Skeletal muscle tissue (tissue), 3 donors: ENCODE measurements at regions not wholly inside any gene's neighbourhood (a gene's known extent, or its start where the extent isn't known, plus 50 kb on each side); places are given as distances from the start of the nearest gene placed in this dataset.

Experiments
- H3K27ac ChIP-seq: one replicate; pipeline ENCODE4 v1.7.0; 2013; ENCODE audit warnings: mild to moderate bottlenecking, low read depth, low read length, inconsistent platforms
- H3K27me3 ChIP-seq, 3 donors: one replicate each; pipeline ENCODE4 v1.7.0; 2013; ENCODE audit warnings: low read length in 3 of 3; ENCODE audit not compliant: control insufficient read depth in 3 of 3, insufficient read depth in 3 of 3
- H3K36me3 ChIP-seq, 3 donors: one replicate each; pipeline ENCODE4 v1.7.0; 2013; ENCODE audit warnings: low read length in 3 of 3; ENCODE audit not compliant: control insufficient read depth in 3 of 3, insufficient read depth in 3 of 3
- H3K4me1 ChIP-seq, 3 donors: one replicate each; pipeline ENCODE4 v1.7.0; 2013; ENCODE audit warnings: low read length in 3 of 3, mild to moderate bottlenecking in 3 of 3; ENCODE audit not compliant: control insufficient read depth in 3 of 3, insufficient read depth in 3 of 3
- H3K4me3 ChIP-seq, 3 donors: one replicate each; pipeline ENCODE4 v1.7.0; 2013; ENCODE audit warnings: low read length in 3 of 3
- H3K9ac ChIP-seq, 3 donors: one replicate each; pipeline ENCODE4 v1.7.0; 2013; ENCODE audit warnings: low read length in 3 of 3, mild to moderate bottlenecking in 3 of 3, moderate library complexity in 2 of 3, low read depth in 1 of 3
- H3K9me3 ChIP-seq, 3 donors: one replicate each; pipeline ENCODE4 v1.7.0; 2013; ENCODE audit warnings: low read length in 3 of 3; ENCODE audit not compliant: control insufficient read depth in 3 of 3
- donor health status: Osteomylitis.

- Histone ChIP-seq H3K27ac (no peak overlapping the region), H3K27me3 (no peaks in the 10 kb centered on the region), H3K9ac (no peak overlapping the region), H3K4me3 (no peak overlapping the region), H3K4me1 (no peaks in the 10 kb centered on the region), H3K9me3 (no peaks in the 10 kb centered on the region), H3K36me3 (no peaks in the 10 kb centered on the region)
Measured at GRCh38 chr13:39803156-39803555, 147.7 kb downstream of the COG6 start.

- Histone ChIP-seq H3K4me1 (no peaks in the 10 kb centered on the region), H3K4me3 (no peak overlapping the region), H3K9ac (no peak overlapping the region), H3K27me3 (no peaks in the 10 kb centered on the region), H3K36me3 (no peaks in the 10 kb centered on the region), H3K9me3 (no peaks in the 10 kb centered on the region), H3K27ac (no peak overlapping the region)
Measured at GRCh38 chr13:39803851-39804250, 148.4 kb downstream of the COG6 start.

- no peak overlapping the region for H3K9ac ChIP-seq
Measured at GRCh38 chr13:39804332-39805210, 149.1 kb downstream of the COG6 start.

GRCh38 chr13:39809466-39809865, 154.0 kb downstream of the COG6 start:
- H3K4me1 ChIP-seq: no peaks in the 10 kb centered on the region
- H3K9ac ChIP-seq: no peak overlapping the region
- no peak overlapping the region for H3K4me3 ChIP-seq
- H3K9me3 ChIP-seq: no peaks in the 10 kb centered on the region
- H3K27me3 ChIP-seq: no peaks in the 10 kb centered on the region
- no peak overlapping the region for H3K27ac ChIP-seq
- H3K36me3 ChIP-seq: no peaks in the 10 kb centered on the region

More at GRCh38 chr13:39804332-39805210, 149.1 kb downstream of the COG6 start:
- no peaks in the 10 kb centered on the region for H3K4me1 ChIP-seq
- H3K9me3 ChIP-seq: no peaks in the 10 kb centered on the region
- H3K4me3 ChIP-seq: no peak overlapping the region
- H3K27ac ChIP-seq: no peak overlapping the region
- no peaks in the 10 kb centered on the region for H3K27me3 ChIP-seq
- no peaks in the 10 kb centered on the region for H3K36me3 ChIP-seq

GRCh38 chr13:39810091-39810877, 154.8 kb downstream of the COG6 start:
- no peaks in the 10 kb centered on the region for H3K36me3 ChIP-seq
- H3K9me3 ChIP-seq: no peaks in the 10 kb centered on the region
- no peaks in the 10 kb centered on the region for H3K27me3 ChIP-seq
- H3K9ac ChIP-seq: no peak overlapping the region
- no peak overlapping the region for H3K27ac ChIP-seq
- no peaks in the 10 kb centered on the region for H3K4me1 ChIP-seq
- H3K4me3 ChIP-seq: no peak overlapping the region

- Histone ChIP-seq H3K9ac (no peak overlapping the region), H3K36me3 (no peaks in the 10 kb centered on the region), H3K4me3 (no peak overlapping the region), H3K4me1 (no peaks in the 10 kb centered on the region), H3K9me3 (no peaks in the 10 kb centered on the region), H3K27ac (no peak overlapping the region), H3K27me3 (no peaks in the 10 kb centered on the region)
Measured at GRCh38 chr13:39811051-39811450, 155.6 kb downstream of the COG6 start.

- Histone ChIP-seq H3K27me3 (no peaks in the 10 kb centered on the region), H3K4me1 (no peaks in the 10 kb centered on the region), H3K4me3 (no peak overlapping the region), H3K9me3 (no peaks in the 10 kb centered on the region), H3K27ac (no peak overlapping the region), H3K9ac (no peak overlapping the region), H3K36me3 (no peaks in the 10 kb centered on the region)
Measured at GRCh38 chr13:39811696-39812095, 156.2 kb downstream of the COG6 start.

GRCh38 chr13:39815345-39816111, 160.1 kb downstream of the COG6 start:
- no peak overlapping the region for H3K27ac ChIP-seq
- no peaks in the 10 kb centered on the region for H3K9me3 ChIP-seq
- H3K36me3 ChIP-seq: no peaks in the 10 kb centered on the region
- H3K4me1 ChIP-seq: no peaks in the 10 kb centered on the region
- H3K9ac ChIP-seq: no peak overlapping the region
- no peak overlapping the region for H3K4me3 ChIP-seq
- H3K27me3 ChIP-seq: no peaks in the 10 kb centered on the region

GRCh38 chr13:39816936-39817335, 161.5 kb downstream of the COG6 start:
- Histone ChIP-seq H3K27ac (no peak overlapping the region), H3K4me3 (no peak overlapping the region), H3K27me3 (no peaks in the 10 kb centered on the region), H3K4me1 (no peaks in the 10 kb centered on the region), H3K36me3 (no peaks in the 10 kb centered on the region), H3K9me3 (no peaks in the 10 kb centered on the region), H3K9ac (no peak overlapping the region)
